BLaER1 treated with 17β-estradiol and CSF1 and Interleukin-3, amounts not matched to agents 10 nM and 100 nM (cell line): ENCODE measurements at regions not wholly inside any gene's neighbourhood (a gene's known extent, or its start where the extent isn't known, plus 50 kb on each side); places are given as distances from the start of the nearest gene placed in this dataset.
"Not testable (repeated sequence)": the region's sequence is repeated elsewhere in the genome, so short reads cannot be mapped to it uniquely, and the experiment has no call there.

ENCODE experiments used
- H3K27ac ChIP-seq, 11 experiments: shearing (Covaris generic); formaldehyde crosslinking; 2 replicates each; pipeline ENCODE4 v1.8.1; 2022
- H3K27me3 ChIP-seq, 11 experiments: shearing (Covaris generic); formaldehyde crosslinking; 2 replicates each; pipeline ENCODE4 v1.8.1; 2022
- H3K36me3 ChIP-seq, 11 experiments: shearing (Covaris generic); formaldehyde crosslinking; 2 replicates each; pipeline ENCODE4 v1.8.1; 2022
- H3K4me1 ChIP-seq, 10 experiments: shearing (Covaris generic); formaldehyde crosslinking; 2 replicates each; pipeline ENCODE4 v1.8.1; 2022
- H3K4me2 ChIP-seq, 11 experiments: shearing (Covaris generic); formaldehyde crosslinking; 2 replicates each; pipeline ENCODE4 v1.8.1; 2022
- H3K4me3 ChIP-seq, 10 experiments: shearing (Covaris generic); formaldehyde crosslinking; 2 replicates each; pipeline ENCODE4 v1.8.1; 2022
- H3K9ac ChIP-seq, 11 experiments: shearing (Covaris generic); formaldehyde crosslinking; 2 replicates each; pipeline ENCODE4 v1.8.1; 2022
- H3K9me3 ChIP-seq, 11 experiments: shearing (Covaris generic); formaldehyde crosslinking; replicated peaks in 1 of 11; 2 replicates each; pipeline ENCODE4 v1.8.1; 2022
- H4K20me1 ChIP-seq, 11 experiments: shearing (Covaris generic); formaldehyde crosslinking; 2 replicates each; pipeline ENCODE4 v1.8.1; 2022
- Cebpa-rat ChIP-seq, 11 experiments: shearing (Covaris generic); IDR thresholded peaks; 2 replicates each; pipeline ENCODE4 v1.8.1; 2022

DNA sequence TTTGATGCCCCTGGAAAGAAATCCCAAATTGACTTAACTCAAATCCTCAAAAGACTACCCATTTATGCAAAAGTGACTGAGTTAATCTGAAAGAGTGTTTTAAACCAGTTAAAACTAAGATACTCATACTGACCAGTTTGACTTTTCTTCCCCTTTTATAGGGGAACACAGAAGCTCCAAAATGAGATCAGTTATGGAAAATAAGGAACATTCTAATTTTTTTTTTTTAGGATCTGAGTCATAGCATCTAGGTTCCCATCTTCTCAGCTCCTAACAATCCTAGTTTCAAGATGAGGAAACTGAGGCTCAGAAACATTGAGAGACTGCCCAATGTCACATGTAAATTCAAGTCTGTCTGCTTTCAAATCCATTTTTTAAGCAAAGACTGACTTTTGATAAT lies 231.1 kb upstream of the RUNX1 start:
- Histone ChIP-seq H3K9ac (no peak overlapping the region), H3K27me3 (no peaks in the 10 kb centered on the region), H4K20me1 (no peaks in the 10 kb centered on the region), H3K9me3 (peaks cover 0 to 14% (median 6%) of the 10 kb centered on the region in 11 experiments; a peak in 5 of 22 replicates), H3K4me1 (peaks cover 7 to 52% (median 14%) of the 10 kb centered on the region in 10 experiments; a peak in 17 of 20 replicates), H3K27ac (peak overlapping the region in 1 of 11 experiments; percentile 63; a peak in 1 of 22 replicates), H3K4me3 (no peak overlapping the region), H3K4me2 (peak overlapping the region in 3 of 11 experiments; percentile 6 to 83 (median 71); a peak in 4 of 22 replicates), H3K36me3 (no peaks in the 10 kb centered on the region)
- TF ChIP-seq Cebpa-rat (IDR thresholded peaks at IDR 0.05): no peak

DNA sequence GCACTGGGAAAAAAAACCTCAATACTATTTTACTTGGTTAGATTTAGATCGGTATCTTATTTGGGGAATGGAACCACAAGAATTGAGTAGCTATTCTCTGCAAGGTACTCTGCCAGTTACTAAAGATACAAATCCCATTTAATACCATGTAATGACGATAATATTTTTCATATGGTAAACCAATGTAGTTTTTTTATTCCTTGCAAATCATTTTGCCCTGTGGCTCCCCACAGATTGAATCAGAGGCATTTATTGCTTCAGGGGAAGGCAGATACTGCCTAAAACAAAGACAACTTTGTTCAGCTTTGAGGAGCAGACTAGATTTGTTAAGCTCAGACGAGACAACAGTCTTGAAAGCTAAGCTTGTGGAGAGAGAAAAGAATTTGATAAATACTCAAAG lies 226.7 kb upstream of the RUNX1 start:
- H3K27ac ChIP-seq: no peak overlapping the region
- no peak overlapping the region for H3K9ac ChIP-seq
- H3K36me3 ChIP-seq: no peaks in the 10 kb centered on the region
- H3K27me3 ChIP-seq: no peaks in the 10 kb centered on the region
- H3K4me2 ChIP-seq: no peak overlapping the region
- peaks cover 0 to 15% (median 0%) of the 10 kb centered on the region in 10 experiments; a peak in 5 of 20 replicates for H3K4me1 ChIP-seq
- H3K9me3 ChIP-seq: peaks cover 0 to 18% (median 9%) of the 10 kb centered on the region in 11 experiments; a peak in 8 of 22 replicates
- TF ChIP-seq Cebpa-rat (IDR thresholded peaks at IDR 0.05): no peak
- H3K4me3 ChIP-seq: no peak overlapping the region
- no peaks in the 10 kb centered on the region for H4K20me1 ChIP-seq

DNA sequence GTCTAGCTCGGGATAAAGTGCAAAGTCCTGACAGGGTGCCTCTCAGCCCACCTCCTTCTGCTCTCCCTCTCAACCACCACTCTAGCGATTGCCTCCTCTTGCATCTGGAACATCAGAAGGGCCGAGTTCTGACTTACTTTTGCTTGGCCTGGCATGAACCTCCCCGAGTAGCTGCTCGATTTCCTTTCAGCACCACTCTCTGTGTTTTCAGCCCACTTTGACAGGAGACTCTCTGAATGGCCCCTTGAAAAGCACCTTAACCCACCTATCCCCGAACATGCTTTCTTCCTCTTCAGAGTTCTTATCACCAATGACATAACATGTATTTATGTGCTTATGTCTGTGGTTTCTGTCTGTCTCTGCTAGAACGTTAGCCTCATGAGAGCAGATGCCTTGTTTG lies 225.8 kb upstream of the RUNX1 start:
- H3K27ac ChIP-seq: no peak overlapping the region
- no peaks in the 10 kb centered on the region for H4K20me1 ChIP-seq
- H3K9ac ChIP-seq: no peak overlapping the region
- no peak overlapping the region for H3K4me2 ChIP-seq
- H3K9me3 ChIP-seq: peaks cover 0 to 21% (median 9%) of the 10 kb centered on the region in 11 experiments; a peak in 8 of 22 replicates
- no peaks in the 10 kb centered on the region for H3K36me3 ChIP-seq
- H3K4me3 ChIP-seq: no peak overlapping the region
- TF ChIP-seq Cebpa-rat (IDR thresholded peaks at IDR 0.05): no peak
- H3K27me3 ChIP-seq: no peaks in the 10 kb centered on the region
- H3K4me1 ChIP-seq: peaks cover 0 to 6% (median 0%) of the 10 kb centered on the region in 10 experiments; a peak in 5 of 20 replicates

- Histone ChIP-seq H4K20me1 (no peaks in the 10 kb centered on the region), H3K36me3 (no peaks in the 10 kb centered on the region), H3K27ac (no peak overlapping the region), H3K9me3 (peaks cover 0 to 20% (median 9%) of the 10 kb centered on the region in 11 experiments; a peak in 8 of 22 replicates), H3K27me3 (no peaks in the 10 kb centered on the region), H3K4me3 (no peak overlapping the region), H3K9ac (no peak overlapping the region), H3K4me1 (no peaks in the 10 kb centered on the region), H3K4me2 (no peak overlapping the region)
- no peak for TF ChIP-seq Cebpa-rat (IDR thresholded peaks at IDR 0.05)
These were observed 225.0 kb upstream of the RUNX1 start for GRCh38 chr21:35274090-35274489.

DNA sequence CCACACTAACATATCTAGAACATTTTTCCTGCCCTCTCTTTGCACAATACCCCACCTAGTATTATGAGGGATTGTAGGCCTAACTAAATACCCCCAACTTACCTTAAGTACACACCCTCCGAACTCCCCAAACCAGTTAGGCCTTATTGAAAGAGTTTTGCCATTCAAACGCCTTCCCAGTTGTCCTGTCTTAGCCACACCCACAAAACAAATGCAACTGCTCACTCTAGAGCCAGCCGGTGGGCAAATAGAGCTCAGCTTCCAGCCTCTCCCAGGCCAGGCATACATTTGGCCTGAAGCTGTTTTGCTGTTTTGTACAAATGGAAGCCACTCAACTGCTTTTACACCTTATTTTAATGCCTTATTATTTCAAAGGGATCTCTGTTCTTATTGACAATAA lies 224.2 kb upstream of the RUNX1 start:
- no peak overlapping the region for H3K9ac ChIP-seq
- TF ChIP-seq Cebpa-rat (IDR thresholded peaks at IDR 0.05): no peak
- H3K4me2 ChIP-seq: no peak overlapping the region
- H4K20me1 ChIP-seq: no peaks in the 10 kb centered on the region
- no peaks in the 10 kb centered on the region for H3K27me3 ChIP-seq
- H3K9me3 ChIP-seq: peaks cover 0 to 12% (median 6%) of the 10 kb centered on the region in 11 experiments; a peak in 8 of 22 replicates
- H3K4me1 ChIP-seq: no peaks in the 10 kb centered on the region
- H3K36me3 ChIP-seq: no peaks in the 10 kb centered on the region
- H3K27ac ChIP-seq: no peak overlapping the region
- H3K4me3 ChIP-seq: no peak overlapping the region

DNA sequence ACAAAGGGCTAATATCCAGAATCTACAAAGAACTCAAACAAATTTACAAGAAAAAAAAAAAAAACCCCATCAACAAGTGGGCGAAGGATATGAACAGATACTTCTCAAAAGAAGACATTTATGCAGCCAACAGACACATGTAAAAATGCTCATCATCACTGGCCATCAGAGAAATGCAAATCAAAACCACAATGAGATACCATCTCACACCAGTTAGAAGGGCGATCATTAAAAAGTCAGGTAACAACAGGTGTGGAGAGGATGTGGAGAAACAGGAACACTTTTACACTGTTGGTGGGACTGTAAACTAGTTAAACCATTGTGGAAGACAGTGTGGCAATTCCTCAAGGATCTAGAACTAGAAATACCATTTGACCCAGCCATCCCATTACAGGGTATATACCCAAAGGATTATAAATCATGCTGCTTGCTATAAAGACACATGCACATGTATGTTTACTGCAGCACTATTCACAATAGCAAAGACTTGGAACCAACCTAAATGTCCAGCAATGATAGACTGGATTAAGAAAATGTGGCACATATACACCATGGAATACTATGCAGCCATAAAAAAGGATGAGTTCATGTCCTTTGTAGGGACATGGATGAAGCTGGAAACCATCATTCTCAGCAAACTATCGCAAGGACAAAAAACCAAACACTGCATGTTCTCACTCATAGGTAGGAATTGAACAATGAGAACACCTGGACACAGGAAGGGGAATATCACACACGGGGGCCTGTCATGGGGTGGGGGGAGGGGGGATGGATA lies 222.4 kb upstream of the RUNX1 start:
- not testable (repeated sequence) for H3K36me3 ChIP-seq, H3K27ac ChIP-seq, H4K20me1 ChIP-seq, H3K4me2 ChIP-seq, H3K9ac ChIP-seq, H3K27me3 ChIP-seq, H3K4me1 ChIP-seq, H3K4me3 ChIP-seq
- peaks cover 0 to 11% (median 3%) of the 10 kb centered on the region in 11 experiments; a peak in 6 of 22 replicates for H3K9me3 ChIP-seq

DNA sequence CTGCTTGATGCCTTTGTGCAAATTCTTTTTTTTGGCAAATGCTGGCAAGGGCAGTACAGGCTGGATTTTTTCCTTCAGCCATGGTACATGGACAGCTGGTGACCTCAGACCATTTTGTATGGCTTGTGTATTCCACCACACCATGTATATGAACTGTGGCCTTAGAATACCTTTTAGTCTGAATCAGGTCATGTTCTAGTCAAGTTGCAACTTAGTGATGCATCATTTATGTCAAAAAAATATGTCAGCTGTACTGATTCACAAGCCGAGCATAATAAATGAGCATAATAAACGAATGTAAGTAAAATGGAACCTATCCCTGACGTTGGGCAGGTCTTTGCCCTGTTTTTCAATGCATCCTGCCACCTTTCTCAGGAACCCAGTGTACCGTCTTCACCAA lies 219.7 kb upstream of the RUNX1 start:
- H3K4me2 ChIP-seq: no peak overlapping the region
- no peak overlapping the region for H3K27ac ChIP-seq
- H3K4me3 ChIP-seq: no peak overlapping the region
- no peaks in the 10 kb centered on the region for H4K20me1 ChIP-seq
- H3K9ac ChIP-seq: no peak overlapping the region
- H3K36me3 ChIP-seq: no peaks in the 10 kb centered on the region
- H3K4me1 ChIP-seq: no peaks in the 10 kb centered on the region
- peaks cover 0 to 19% (median 3%) of the 10 kb centered on the region in 11 experiments; a peak in 7 of 22 replicates for H3K9me3 ChIP-seq
- H3K27me3 ChIP-seq: no peaks in the 10 kb centered on the region
- no peak for TF ChIP-seq Cebpa-rat (IDR thresholded peaks at IDR 0.05)

DNA sequence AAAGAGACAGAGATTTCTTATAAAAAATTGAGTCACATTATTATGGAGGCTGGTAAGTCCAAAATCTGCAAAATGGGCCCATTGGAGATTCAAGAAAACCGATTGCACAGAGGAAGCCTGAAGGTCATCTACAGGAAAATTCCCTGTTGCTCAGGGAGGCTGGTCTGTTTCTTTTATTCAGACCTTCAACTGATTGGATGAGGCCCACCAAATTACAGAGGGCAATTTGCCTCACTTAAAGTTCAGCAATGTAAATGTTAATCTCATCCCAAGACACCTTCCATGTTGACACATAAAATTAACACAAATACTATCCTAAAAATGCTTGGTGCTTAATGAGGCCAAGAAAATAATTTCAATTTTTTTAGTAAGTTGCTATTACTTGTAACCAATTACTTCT lies 219.2 kb upstream of the RUNX1 start:
- TF ChIP-seq Cebpa-rat (IDR thresholded peaks at IDR 0.05): no peak
- no peaks in the 10 kb centered on the region for H3K27me3 ChIP-seq
- no peak overlapping the region for H3K4me3 ChIP-seq
- H3K4me1 ChIP-seq: no peaks in the 10 kb centered on the region
- H3K36me3 ChIP-seq: no peaks in the 10 kb centered on the region
- H3K27ac ChIP-seq: no peak overlapping the region
- H4K20me1 ChIP-seq: no peaks in the 10 kb centered on the region
- H3K4me2 ChIP-seq: no peak overlapping the region
- no peak overlapping the region for H3K9ac ChIP-seq
- H3K9me3 ChIP-seq: peaks cover 0 to 19% (median 3%) of the 10 kb centered on the region in 11 experiments; a peak in 7 of 22 replicates

- H4K20me1 ChIP-seq: no peaks in the 10 kb centered on the region
These were observed 217.4 kb upstream of the RUNX1 start for GRCh38 chr21:35266546-35266945.

More at GRCh38 chr21:35266546-35266945, 217.4 kb upstream of the RUNX1 start:
- Histone ChIP-seq H3K9ac (no peak overlapping the region), H3K27ac (no peak overlapping the region), H3K36me3 (no peaks in the 10 kb centered on the region), H3K9me3 (peaks cover 0 to 15% (median 0%) of the 10 kb centered on the region in 11 experiments; a peak in 5 of 22 replicates), H3K4me1 (no peaks in the 10 kb centered on the region), H3K27me3 (no peaks in the 10 kb centered on the region), H3K4me3 (no peak overlapping the region), H3K4me2 (no peak overlapping the region)
- no peak for TF ChIP-seq Cebpa-rat (IDR thresholded peaks at IDR 0.05)
